CD8-positive, alpha-beta memory T cell (primary cell): ENCODE measurements at regions not wholly inside any gene's neighbourhood (a gene's known extent, or its start where the extent isn't known, plus 50 kb on each side); places are given as distances from the start of the nearest gene placed in this dataset.
"Not testable (repeated sequence)": the region's sequence is repeated elsewhere in the genome, so short reads cannot be mapped to it uniquely, and the experiment has no call there.

Experiments
- CTCF ChIA-PET: fragments of 350-600 bp; sonication (Branson Sonifier 250); formaldehyde crosslinking; loops from one replicate; lab custom pipeline; 2021; ENCODE audit warnings: antibody characterized with exemption; lab: Charles Lee
- POLR2A ChIA-PET: fragments of 350-600 bp; sonication (Branson Sonifier 250); formaldehyde crosslinking; loops from one replicate; lab custom pipeline; 2021; ENCODE audit warnings: antibody characterized with exemption; lab: Charles Lee
- DNase-seq, 5 donors: peaks; one replicate each; pipeline versions ENCODE4 v3.0.0 to v3.0.0-alpha.2; 2020 to 2022; ENCODE audit warnings: mixed read lengths in 1 of 5
- H3K27ac ChIP-seq: one replicate; pipeline ENCODE4 v1.7.0; 2013; ENCODE audit warnings: low read depth, mild to moderate bottlenecking, low read length, moderate library complexity
- H3K27me3 ChIP-seq: 2 replicates; pipeline ENCODE4 v1.7.0; 2013; ENCODE audit warnings: low read length, mild to moderate bottlenecking; ENCODE audit not compliant: insufficient read depth, poor library complexity, severe bottlenecking
- H3K36me3 ChIP-seq: 2 replicates; pipeline ENCODE4 v1.7.0; 2013; ENCODE audit warnings: mild to moderate bottlenecking, low read length, moderate library complexity; ENCODE audit not compliant: insufficient read depth
- H3K4me1 ChIP-seq: 2 replicates; pipeline ENCODE4 v1.7.0; 2013; ENCODE audit warnings: mild to moderate bottlenecking, low read length, moderate library complexity; ENCODE audit not compliant: insufficient read depth
- H3K4me3 ChIP-seq: 2 replicates; pipeline ENCODE4 v1.7.0; 2013; ENCODE audit warnings: mild to moderate bottlenecking, low read length
- H3K9me3 ChIP-seq: 2 replicates; pipeline ENCODE4 v1.7.0; 2013; ENCODE audit warnings: mild to moderate bottlenecking, low read length
- H3K27ac Mint-ChIP-seq, 8 donors: one replicate each; pipeline ENCODE4 v1.8.0; 2020 to 2021; ENCODE audit warnings: mixed read lengths in 8 of 8, mild to moderate bottlenecking in 6 of 8, inconsistent platforms in 3 of 8, moderate library complexity in 3 of 8
- H3K27me3 Mint-ChIP-seq, 2 donors: one replicate each; pipeline ENCODE4 v1.8.0; 2020 to 2021; ENCODE audit warnings: mixed read lengths in 2 of 2, mild to moderate bottlenecking in 1 of 2, moderate library complexity in 1 of 2
- H3K36me3 Mint-ChIP-seq, 3 donors: one replicate each; pipeline ENCODE4 v1.8.0; 2020 to 2021; ENCODE audit warnings: mixed read lengths in 3 of 3, inconsistent platforms in 1 of 3, mild to moderate bottlenecking in 1 of 3
- H3K4me1 Mint-ChIP-seq, 3 donors: one replicate each; pipeline ENCODE4 v1.8.0; 2020 to 2021; ENCODE audit warnings: mixed read lengths in 3 of 3, inconsistent platforms in 1 of 3, mild to moderate bottlenecking in 1 of 3
- H3K4me3 Mint-ChIP-seq, 7 donors: one replicate each; pipeline ENCODE4 v1.8.0; 2020 to 2021; ENCODE audit warnings: mixed read lengths in 7 of 7, mild to moderate bottlenecking in 6 of 7, moderate library complexity in 4 of 7, inconsistent platforms in 2 of 7
- H3K9me3 Mint-ChIP-seq, 5 donors: one replicate each; pipeline ENCODE4 v1.8.0; 2020 to 2022; ENCODE audit warnings: mixed read lengths in 5 of 5, mild to moderate bottlenecking in 3 of 5, moderate library complexity in 2 of 5, inconsistent platforms in 1 of 5

DNA sequence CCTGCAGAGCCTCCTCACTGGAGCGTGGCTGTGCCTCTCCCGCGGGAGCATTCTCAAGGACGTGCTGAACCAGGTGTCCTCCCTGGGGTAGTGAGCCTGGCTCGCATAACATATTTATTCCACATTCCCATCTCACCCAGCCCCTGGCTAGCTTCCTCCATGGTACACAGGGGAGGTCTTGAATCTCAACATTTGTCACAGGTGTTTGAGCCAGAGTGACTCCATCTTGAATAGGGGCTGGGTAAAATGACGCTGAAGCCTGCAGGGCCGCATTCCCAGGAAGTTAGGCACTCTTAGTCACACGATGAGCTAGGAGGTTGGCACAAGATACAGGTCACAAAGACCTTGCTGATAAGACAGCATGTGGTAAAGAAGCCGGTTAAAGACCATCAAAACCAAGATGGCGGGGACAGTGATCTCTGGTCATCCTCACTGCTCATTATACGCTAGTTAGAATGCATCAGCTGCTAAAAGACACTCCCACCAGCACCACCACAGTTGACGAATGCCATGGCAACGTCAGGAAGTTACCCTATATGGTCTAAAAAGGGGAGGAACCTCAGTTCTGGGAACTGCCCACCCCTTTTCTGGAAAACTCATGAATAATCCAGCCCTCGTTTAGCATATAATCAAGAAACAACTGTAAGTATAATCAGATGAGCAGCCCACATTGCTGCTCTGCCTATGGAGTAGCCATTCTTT lies 273.8 kb upstream of the IRX4 start:
- Mint-ChIP-seq H3K4me1 (no peaks in the 10 kb centered on the region), H3K27me3 (peaks cover 0 to 6% of the 10 kb centered on the region in 2 donors), H3K27ac (no peak overlapping the region), H3K9me3 (no peaks in the 10 kb centered on the region), H3K36me3 (no peaks in the 10 kb centered on the region), H3K4me3 (no peak overlapping the region)
- DNase-seq, result no peak
- Histone ChIP-seq H3K27me3 (no peaks in the 10 kb centered on the region), H3K4me1 (no peaks in the 10 kb centered on the region), H3K36me3 (no peaks in the 10 kb centered on the region), H3K27ac (no peak overlapping the region), H3K4me3 (no peak overlapping the region), H3K9me3 (no peaks in the 10 kb centered on the region)
- ChIA-PET POLR2A (no interaction called here), CTCF (no interaction called here)

GRCh38 chr5:2155556-2155955 lies 272.8 kb upstream of the IRX4 start:
- Mint-ChIP-seq H3K9me3 (no peaks in the 10 kb centered on the region), H3K4me3 (no peak overlapping the region), H3K27me3 (peaks cover under 1 to 10% of the 10 kb centered on the region in 2 donors), H3K4me1 (no peaks in the 10 kb centered on the region), H3K27ac (no peak overlapping the region), H3K36me3 (no peaks in the 10 kb centered on the region)
- no peak overlapping the region for H3K27ac ChIP-seq
- CTCF ChIA-PET, result no interaction called here
- no peaks in the 10 kb centered on the region for H3K9me3 ChIP-seq
- H3K27me3 ChIP-seq, result no peaks in the 10 kb centered on the region
- H3K4me1 ChIP-seq, result no peaks in the 10 kb centered on the region
- no peak for DNase-seq
- H3K4me3 ChIP-seq, result no peak overlapping the region
- H3K36me3 ChIP-seq, result no peaks in the 10 kb centered on the region
- POLR2A ChIA-PET, result no interaction called here

GRCh38 chr5:2153802-2154201 lies 271.1 kb upstream of the IRX4 start:
- Mint-ChIP-seq H3K27ac (no peak overlapping the region), H3K4me3 (no peak overlapping the region), H3K36me3 (no peaks in the 10 kb centered on the region), H3K9me3 (peaks cover 0 to 7% (median 0%) of the 10 kb centered on the region in 5 donors), H3K4me1 (no peaks in the 10 kb centered on the region), H3K27me3 (peaks cover 13 to 15% of the 10 kb centered on the region in 2 donors)
- H3K36me3 ChIP-seq, result no peaks in the 10 kb centered on the region
- H3K27ac ChIP-seq, result no peak overlapping the region
- H3K27me3 ChIP-seq, result no peaks in the 10 kb centered on the region
- POLR2A ChIA-PET, result no interaction called here
- no peak overlapping the region for H3K4me3 ChIP-seq
- DNase-seq, result no peak
- H3K4me1 ChIP-seq, result no peaks in the 10 kb centered on the region
- CTCF ChIA-PET, result no interaction called here
- no peaks in the 10 kb centered on the region for H3K9me3 ChIP-seq

DNA sequence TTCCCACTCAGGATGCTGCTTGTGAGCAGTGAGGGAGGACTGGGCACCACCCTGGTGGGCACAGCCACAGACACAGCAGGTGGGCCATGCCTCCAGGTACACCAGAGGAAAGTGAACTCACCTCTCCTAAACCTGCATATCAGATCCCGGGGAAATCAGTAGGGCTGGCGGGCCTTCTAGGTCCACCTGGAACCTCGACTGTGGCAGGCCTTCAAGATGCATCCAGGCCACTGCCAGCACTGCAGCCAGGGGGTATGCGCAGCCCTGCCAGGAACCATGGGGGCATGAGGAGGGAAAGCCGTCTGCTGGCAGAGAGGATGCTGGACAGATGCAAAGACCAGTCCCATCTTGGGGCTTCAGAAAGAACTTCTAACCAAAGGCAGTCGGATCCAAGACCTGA lies 270.6 kb upstream of the IRX4 start:
- Mint-ChIP-seq H3K27me3 (peaks cover 15% of the 10 kb centered on the region in 2 donors), H3K9me3 (peaks cover 0 to 7% (median 0%) of the 10 kb centered on the region in 5 donors)
- no peaks in the 10 kb centered on the region for H3K4me1 ChIP-seq

DNA sequence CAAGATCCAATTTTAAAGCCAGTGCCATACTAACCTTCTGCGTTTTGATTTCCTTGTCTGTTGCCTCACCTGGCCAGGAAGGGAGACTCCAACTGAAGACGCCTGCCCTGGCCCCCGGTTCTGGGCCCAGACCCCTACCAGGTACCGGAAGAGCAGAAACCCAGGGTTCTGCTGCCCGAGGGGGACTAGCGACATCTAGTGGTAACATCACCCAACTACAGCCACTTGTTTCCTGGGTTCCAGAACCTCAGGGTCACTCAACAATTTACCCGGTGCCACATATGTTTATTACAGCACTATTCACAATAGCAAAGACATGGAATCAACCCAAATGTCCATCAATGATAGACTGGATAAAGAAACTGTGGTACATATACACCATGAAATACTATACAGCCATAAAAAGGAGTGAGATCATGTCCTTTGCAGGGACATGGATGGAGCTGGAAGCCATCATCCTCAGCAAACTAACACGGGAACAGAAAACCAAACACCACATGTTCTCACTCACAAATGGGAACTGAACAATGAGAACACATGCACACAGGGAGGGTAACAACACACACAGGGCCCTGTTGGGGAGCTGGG lies 268.7 kb upstream of the IRX4 start:
- CTCF ChIA-PET, H3K9me3 Mint-ChIP-seq, H3K36me3 Mint-ChIP-seq, H3K4me3 Mint-ChIP-seq, POLR2A ChIA-PET, H3K4me3 ChIP-seq, H3K9me3 ChIP-seq, H3K36me3 ChIP-seq, H3K27ac Mint-ChIP-seq, DNase-seq, H3K4me1 Mint-ChIP-seq, H3K27me3 ChIP-seq, H3K27ac ChIP-seq, H3K4me1 ChIP-seq: not testable (repeated sequence)
- H3K27me3 Mint-ChIP-seq, result peaks cover 15 to 16% of the 10 kb centered on the region in 2 donors

More for the DNA sequence above, 270.6 kb upstream of the IRX4 start:
- no peaks in the 10 kb centered on the region for H3K27me3 ChIP-seq
- Mint-ChIP-seq H3K27ac (no peak overlapping the region), H3K36me3 (no peaks in the 10 kb centered on the region), H3K4me1 (no peaks in the 10 kb centered on the region), H3K4me3 (no peak overlapping the region)
- ChIA-PET CTCF (no interaction called here), POLR2A (no interaction called here)
- H3K36me3 ChIP-seq, result no peaks in the 10 kb centered on the region
- H3K27ac ChIP-seq, result no peak overlapping the region
- DNase-seq, result no peak
- no peak overlapping the region for H3K4me3 ChIP-seq
- no peaks in the 10 kb centered on the region for H3K9me3 ChIP-seq

DNA sequence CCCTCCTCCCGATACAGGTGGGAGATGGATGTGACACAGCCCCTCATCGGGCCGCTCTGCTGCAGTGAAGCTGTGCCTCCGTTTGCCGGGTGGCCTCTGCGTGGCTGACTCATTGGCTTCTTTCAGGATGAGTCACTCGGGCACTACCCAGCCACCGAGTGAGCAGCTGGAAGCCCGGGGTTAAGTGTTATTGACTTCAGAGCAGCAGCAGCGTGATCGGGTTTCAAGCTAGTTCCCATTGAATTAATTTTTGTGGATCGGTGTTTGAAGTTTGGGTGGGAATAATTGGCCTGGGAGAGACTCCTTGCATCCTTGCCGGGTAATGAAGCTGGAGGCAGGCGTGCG lies 266.4 kb upstream of the IRX4 start:
- no peaks in the 10 kb centered on the region for H3K27me3 ChIP-seq
- no peaks in the 10 kb centered on the region for H3K9me3 ChIP-seq
- no peak for DNase-seq
- no peak overlapping the region for H3K27ac Mint-ChIP-seq
- H3K4me1 ChIP-seq, result no peaks in the 10 kb centered on the region
- ChIA-PET POLR2A (no interaction called here), CTCF (no interaction called here)
- no peak overlapping the region for H3K27ac ChIP-seq
- no peak overlapping the region for H3K4me3 ChIP-seq
- no peaks in the 10 kb centered on the region for H3K36me3 Mint-ChIP-seq
- H3K27me3 Mint-ChIP-seq, result peaks cover 14 to 15% of the 10 kb centered on the region in 2 donors
- no peaks in the 10 kb centered on the region for H3K36me3 ChIP-seq
- no peak overlapping the region for H3K4me3 Mint-ChIP-seq
- peaks cover 0 to 7% (median 0%) of the 10 kb centered on the region in 5 donors for H3K9me3 Mint-ChIP-seq
- H3K4me1 Mint-ChIP-seq, result no peaks in the 10 kb centered on the region

DNA sequence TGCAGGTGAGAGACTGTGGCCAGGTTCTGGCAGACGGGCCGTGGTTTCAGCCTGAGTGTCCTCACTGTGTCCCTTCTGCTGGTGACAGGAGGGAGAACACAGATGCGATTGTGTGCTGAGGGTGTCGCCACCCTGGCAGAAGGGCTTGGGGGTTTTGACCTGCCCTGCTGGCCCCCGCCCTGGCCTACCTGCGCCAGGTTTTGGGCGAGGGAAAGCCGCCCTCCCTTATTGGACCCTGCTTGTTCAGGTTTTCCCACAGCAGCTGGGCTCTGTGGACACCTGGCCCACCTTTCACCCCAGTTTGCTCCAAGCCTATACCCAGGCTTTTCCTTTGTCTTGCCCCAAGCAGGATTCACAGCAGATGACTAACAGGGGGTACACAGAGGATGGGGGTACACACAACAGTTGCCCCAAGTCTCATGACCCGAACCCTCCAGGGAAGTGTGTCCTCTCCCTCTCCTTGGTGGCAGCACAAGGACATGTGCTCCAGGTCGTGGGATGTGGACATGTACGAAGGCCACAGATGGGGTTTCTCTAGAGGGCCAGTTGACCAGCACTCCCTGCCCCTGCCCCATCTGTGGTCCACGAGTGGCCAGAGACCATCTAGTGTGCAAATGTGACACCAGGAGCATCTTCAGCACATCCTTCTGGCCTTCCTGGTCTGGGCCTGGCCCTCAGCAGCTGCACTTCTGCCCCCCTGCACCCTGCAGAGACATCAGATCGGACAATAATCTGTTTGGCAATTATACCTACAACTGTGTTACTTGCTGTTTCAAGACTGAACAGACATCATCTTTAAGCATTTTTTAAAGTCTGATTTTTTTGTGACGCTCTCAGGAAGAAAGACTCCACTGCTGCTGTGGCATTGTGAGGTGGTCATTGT lies 265.8 kb upstream of the IRX4 start:
- Mint-ChIP-seq H3K4me1 (no peaks in the 10 kb centered on the region), H3K27me3 (peaks cover 14 to 15% of the 10 kb centered on the region in 2 donors), H3K9me3 (peaks cover 0 to 7% (median 0%) of the 10 kb centered on the region in 5 donors), H3K27ac (peak overlapping the region in 1 of 8 donors; percentile 72), H3K4me3 (no peak overlapping the region), H3K36me3 (no peaks in the 10 kb centered on the region)
- POLR2A ChIA-PET, result no interaction called here
- CTCF ChIA-PET, result no interaction called here
- Histone ChIP-seq H3K36me3 (no peaks in the 10 kb centered on the region), H3K27ac (no peak overlapping the region), H3K9me3 (no peaks in the 10 kb centered on the region), H3K4me3 (no peak overlapping the region), H3K27me3 (no peaks in the 10 kb centered on the region), H3K4me1 (no peaks in the 10 kb centered on the region)
- no peak for DNase-seq
